ENCODE measurements at regions not wholly inside any gene's neighbourhood (a gene's known extent, or its start where the extent isn't known, plus 50 kb on each side); places are given as distances from the start of the nearest gene placed in this dataset.

DNA sequence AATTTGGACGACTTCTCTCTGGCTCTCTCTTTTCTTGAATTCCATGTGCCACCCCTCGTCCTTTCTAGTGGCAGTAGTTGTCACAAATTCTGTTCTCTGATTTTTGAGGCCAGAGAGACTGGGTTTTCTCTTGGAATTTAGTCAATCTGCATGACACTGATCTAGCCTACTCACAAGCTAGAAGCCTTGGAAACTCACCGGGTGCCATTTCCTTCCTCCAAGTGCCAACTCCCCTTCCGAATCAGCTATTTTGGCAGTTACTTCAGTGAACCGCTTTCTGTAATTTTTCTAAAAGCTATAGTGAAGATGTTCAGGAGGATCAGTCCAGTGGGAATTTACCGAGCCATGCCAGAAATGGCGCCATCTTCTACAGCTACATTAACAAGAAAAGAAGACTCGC, 228.9 kb downstream of the PMP22 start:
- DNase-seq: no peak

DNA sequence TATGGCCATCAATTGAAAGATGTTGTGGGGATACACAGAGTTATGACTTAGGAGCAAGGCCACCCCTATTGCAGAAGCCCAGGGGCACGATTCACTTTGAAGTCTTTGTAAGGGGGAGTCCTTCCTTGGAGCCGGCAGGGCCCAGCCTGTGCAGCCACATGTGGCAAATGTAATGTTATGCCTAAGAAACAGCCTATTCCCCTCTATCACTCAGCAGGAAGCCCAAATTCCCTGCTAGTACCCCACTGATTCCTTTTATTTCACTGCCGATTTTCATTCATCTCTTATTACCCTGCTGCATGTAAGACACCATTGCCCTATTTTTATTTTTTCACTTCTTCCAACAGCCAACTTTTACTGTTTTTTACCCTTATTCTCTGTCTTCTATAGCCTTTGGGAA, 233.2 kb downstream of the PMP22 start:
- no peak for DNase-seq

DNA sequence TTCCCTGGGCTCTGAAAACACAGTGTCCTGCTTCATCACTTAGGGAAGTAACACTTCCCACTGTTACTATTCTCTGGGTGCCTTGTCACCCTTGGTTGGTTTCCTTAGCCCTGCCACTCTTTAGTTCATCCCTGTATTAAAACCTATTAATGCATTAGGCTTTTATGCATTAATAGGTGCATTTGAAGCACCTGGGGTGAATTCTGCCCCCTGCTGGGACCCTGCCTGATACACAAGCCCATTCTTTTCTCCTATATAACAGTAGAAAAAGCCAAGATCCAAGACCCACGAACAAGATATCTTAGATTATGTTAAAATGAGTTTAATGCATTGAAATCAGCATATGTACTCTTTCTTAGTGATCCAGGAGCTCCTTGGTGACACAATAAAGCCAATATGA, 235.7 kb downstream of the PMP22 start:
- DNase-seq: no peak

DNA sequence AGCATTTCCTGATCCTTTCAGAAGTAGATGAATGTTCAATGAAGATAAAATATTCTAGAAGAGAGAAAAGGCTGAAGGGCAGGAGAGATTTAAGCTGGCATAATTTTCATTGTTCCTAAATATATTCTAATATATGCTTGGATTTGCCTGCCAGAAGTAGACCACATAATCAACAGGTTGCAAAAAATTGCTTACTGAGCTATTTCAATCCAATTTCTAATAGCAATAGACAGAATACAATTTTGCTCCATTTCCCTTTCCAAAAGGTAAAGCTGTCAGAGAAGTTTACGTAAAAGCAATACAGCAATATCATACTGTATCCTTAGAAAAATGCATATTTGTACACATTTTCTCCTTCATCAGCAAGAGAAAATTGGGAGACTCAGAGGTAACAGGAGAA, 237.3 kb downstream of the PMP22 start:
- no peak for DNase-seq

DNA sequence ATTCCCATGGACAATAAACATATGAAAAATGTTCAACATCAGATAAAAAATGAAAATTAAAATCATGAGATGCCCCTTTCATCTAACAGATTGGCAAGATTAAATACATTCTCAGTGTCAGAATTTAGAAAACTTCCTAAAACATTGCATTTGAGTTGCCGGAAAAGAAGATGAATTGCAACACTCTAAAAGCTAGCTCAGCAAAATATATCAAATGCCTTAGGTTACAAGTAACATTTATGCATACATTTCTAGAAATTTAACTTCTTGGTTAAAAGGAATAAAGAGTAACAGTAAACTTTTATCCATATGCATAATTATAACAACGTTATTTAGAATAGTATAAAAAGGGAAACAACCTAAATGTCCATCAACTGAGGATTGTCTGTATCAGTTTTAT, 239.0 kb downstream of the PMP22 start:
- DNase-seq: no peak

DNA sequence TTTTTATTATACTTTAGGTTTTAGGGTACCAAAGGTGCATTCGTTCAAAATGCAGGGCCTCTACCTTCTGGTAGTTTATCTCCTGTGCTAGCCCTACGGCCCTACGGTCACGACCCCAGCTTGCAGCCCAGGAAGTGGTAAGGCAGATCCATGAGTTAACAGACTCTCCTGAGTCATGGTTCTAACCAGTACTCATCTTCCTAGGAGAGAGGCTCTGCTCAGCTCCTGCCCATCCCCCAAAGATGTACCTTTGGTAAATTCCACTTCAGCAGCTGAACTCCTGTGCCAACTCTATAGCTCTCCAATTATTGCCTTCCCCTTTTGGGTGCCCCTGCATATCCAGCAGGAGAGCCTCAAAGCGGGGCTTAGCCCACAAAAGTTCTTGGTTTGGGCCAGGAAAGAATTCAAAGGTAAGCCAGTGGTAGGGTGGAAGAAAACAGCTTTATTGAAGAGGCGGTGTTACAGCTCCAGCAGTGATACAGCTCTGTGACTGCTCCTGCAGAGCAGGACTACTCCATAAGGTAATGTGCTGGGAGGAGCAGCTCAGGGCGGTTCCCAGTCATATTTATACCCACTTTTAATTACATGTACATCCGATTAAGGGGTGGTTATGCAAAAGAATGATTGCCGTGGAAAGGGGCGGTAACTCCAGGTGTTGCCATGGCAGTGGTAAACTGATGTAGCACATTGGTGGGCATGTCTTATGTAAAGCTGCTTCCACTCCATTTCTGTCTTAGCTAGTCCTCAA, 241.4 kb downstream of the PMP22 start:
- no peak for DNase-seq

DNA sequence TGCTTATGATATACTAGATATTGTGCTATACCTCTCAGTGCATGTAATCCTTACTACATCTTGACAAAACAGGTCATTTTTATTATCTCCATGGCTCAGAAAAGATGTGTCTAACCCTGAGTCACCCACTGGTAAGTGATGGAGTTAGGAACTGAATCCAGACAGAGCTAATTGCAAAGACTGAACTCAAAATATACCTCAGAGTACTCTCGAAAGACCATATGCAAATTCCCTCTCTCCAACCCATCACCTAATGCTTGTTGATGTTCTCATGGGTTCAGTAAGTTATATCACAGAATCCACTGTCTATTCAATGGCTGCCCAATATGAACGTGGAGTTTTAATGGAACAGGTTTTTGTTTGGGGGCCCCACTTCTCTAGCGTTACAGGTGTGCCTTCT, 246.0 kb downstream of the PMP22 start:
- DNase-seq: no peak

DNA sequence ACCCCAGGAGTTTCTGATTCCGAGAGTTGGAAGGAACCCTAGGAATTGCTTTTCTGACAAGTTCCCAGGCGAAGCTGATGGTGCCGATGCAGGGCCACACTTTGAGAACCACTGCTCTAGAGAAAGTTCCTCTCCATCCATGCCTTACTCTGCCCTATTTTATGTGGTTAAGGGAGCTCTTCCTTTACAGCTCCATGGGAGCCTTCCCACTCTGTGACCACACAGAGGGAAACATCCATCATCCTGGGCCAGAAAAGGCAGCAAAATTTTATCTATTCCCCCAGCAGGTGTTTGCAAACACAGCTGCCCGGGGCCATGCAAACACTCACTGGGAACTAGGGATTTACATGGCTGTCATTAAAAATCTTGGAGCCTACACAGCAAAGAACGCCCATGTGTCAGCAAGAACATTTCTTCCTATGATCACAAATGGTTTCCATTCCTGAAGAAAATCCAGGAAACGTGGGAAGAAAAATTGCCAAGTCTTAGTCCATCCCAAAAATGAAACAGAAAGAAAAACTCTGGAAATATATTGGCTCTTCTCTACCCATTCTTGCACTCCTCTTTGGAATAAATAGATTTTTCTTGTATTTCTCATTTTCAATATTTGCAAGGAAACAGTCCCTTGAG, 252.7 kb downstream of the PMP22 start:
- no peak for DNase-seq

DNA sequence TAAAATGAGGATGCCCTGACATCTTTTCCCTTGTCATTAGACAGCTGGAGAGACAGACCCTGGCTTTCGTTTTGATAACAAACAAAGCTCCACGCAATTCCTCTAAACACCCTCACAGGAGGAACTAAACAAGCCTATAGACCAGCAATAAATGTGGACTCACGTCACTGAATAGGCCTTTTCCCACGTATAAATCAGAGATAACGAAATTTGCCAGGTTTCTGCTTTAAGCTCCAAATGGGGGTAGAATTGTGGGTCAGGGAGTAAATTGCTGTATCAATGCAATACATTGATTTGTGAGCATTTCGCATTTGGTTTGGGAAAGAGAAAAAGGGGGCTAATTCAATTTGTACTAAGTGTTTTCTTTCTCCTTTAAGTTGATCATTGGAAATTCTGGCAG, 256.0 kb downstream of the PMP22 start:
- DNase-seq: no peak

DNA sequence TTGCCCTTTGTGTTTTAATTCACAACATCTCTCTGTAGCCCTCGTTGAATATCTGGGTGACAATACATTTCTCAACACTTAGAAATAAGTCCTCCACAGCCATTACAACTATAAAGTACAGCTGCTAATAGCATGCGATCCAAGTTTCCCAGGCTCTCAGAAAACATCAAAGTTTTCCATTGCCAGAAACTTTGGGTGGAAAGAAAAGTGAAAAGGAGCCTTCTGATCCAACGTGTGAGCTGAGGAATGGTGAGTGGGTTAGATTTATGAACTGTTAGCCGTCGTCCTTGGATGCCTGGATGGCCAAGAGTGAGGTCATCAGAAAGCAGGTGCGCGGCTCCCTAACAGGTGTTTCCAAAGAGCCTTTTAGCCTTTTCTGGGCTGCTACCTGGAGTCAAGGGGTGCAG, 258.0 kb downstream of the PMP22 start:
- no peak for DNase-seq

DNA sequence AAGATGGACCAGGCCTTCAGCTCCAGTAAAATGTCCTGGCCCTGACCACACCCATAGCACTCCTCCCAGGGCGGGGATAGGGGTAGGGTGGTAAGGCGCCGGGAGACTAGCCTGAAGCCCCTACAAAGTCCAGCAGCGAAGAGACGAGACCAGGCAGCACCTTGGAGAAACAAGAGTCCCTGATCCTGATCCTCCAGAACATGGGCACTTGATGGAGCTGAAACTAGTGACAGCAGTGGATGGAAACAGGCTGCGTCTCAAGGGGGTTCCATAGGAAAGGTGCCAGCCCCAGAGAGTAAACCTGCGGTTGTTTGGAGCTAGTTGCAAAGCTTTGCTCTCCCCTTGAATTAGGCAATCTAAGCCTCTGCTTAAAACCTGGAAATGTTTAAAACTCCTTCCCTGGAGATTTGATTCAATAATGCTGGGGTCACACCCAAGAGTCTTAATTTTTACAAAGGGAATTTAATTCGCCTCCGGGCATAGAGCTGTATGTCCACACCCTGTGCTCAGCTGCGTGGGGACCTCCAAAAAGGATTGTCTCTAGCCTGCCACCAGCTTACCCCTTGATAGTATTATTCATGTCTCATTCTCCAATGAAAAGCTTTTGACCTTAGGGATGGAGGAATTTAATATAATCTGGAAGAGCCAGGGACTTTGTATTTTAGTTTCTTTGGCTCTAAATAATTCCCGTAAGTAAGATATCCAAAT, 258.6 kb downstream of the PMP22 start:
- DNase-seq: no peak

DNA sequence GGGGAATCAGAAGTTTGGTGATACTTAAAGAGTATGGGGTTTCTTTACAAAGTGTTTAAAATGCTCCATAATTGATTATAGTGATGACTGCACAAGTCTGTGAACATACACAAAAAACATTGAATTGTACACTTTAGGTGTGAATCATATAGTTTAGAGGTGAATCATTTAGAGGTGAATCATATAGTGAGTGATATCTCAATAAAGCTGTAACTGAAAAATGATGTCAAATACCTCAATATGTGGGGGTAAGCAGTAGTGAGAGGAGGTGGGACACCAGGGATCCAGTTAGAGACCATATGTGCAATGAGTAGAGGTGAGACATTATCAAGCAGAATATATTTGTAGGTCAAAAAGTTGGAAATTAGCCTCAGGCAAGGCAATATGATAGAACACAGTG, 264.5 kb downstream of the PMP22 start:
- DNase-seq: no peak

DNA sequence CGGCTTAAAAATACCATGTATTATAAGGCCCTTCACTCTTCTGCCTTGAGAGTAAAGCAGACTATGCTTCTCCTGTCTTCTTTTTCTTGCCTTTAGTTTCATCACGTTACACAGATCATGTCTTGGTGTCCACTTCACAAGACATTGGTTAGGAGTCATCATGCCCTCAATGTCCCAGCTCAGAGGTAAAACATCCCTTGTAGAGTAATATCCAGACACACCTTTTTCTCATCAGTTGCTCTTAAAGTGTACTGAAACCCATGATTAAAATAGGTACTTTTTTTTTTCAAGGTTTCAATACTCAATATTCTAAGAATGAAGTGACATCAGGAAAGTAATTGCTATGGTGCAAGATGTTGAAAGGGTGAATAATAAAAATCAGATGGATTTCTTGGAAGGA, 267.8 kb downstream of the PMP22 start:
- DNase-seq: no peak

DNA sequence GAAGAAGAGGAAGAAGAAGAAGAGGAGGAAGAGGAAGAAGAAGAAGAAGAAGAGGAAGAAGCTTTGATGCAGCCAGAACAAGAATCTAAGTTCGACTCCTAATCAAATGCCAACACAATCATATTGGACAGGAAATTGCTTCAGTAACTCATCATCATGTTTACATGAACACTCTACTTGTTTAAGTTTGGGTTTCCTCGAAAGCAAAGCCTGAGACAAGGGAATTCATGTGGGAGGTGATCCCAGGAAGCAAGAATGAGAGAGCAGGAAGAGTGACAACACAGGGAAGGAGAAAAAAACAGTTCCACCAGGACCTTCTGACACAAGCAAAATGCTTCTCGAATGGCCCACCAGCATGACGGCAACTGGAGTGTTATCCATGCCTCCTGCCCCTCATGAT, 279.0 kb downstream of the PMP22 start:
- no peak for DNase-seq

DNA sequence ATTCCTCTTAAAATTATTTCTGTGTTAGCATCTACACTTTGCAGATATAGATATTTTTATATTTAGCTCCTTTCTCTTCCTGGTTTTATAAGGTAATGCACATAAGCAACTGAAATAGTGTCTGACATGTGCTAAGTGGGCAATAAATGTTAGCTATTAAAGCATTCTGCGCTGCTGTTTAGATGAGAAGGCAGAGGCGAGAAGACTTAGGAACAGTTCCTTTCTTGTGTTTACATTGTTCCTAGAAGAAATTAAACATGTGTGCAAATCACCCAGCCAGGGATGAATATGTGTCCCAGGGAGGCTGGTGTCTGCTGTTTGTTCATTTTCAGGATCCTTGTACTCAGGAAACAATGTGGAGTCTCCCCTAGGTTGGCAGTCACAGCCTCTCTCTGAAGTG, 292.3 kb downstream of the PMP22 start:
- no peak for DNase-seq

DNA sequence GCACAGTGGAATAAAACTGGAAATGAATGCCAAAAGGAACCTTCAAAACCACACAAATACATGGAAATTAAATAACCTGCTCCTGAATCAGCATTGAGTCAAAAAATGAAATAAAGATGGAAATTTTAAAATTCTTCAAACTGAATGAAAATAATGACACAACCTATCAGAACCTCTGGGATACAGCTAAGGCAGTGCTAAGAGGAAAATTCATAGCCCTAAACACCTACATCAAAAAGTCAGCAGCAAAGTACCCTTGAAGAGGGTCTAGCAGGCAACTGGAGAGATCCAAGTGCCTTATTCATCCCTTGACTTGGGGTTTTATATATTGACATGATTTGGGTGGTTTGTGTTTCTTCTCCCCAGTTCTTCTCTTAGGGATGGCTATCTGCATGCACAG, 294.1 kb downstream of the PMP22 start:
- DNase-seq: no peak

DNA sequence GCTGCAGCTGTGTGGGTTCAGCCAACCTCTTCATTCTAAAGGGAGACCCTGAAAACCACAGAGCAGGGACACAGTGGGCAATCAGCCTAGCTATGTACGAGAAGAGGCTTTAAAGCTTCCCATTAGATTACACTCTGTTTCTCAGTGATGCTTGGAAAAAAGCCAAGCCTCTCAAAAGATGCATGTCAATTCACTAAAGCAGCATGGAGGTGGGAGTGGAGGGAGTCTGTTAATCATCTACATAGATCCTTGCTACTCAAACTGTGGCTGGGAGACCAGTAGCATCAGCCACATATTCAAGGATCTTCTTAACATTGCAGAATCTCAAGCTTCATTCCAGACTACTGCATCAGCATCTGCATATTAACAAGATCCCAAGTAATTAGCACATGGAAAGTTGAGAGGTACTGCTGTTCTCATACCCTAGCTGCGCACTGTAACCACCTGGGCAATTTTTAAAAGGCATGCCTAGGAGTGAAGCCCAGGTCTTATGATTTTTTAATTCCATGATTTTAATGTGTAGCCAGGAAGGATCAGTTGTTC, 305.9 kb downstream of the PMP22 start:
- no peak for DNase-seq

DNA sequence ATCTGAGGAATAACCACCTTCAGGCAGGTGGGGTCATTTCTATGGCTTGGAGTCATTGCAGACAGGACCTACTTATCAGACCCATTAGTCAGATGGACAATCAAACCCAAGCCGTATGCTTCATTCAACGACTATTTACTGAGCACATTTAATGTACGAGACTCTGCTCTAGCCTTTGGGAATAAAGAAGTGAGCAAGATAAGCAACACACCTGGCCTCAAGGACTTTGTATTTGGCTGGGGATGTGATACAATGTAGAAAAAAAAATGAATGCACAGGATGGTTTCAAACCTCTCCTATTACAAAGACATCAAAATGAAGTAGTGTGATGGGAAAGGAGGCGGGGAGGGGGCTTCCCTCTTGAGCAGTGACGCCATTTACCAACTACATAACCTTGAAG, 311.7 kb downstream of the PMP22 start:
- no peak for DNase-seq

DNA sequence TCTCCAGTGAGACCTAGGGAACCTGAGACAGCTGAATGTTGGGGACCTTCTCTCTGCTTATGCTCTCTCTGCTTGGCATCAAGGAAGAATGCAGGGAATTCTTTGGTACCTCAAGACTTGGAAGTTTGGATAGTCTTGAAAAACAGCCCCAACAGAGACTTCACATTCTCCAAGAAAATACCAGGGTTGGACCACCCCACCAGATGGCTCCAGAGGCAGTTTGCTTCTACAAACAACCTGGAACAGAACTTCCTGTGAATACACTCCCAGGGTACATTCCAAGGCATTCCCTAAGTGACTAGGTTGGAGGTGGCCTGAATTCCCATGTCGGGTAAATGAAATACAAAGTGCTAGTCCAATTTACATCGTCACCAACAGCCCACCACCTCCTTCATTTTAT, 314.4 kb downstream of the PMP22 start:
- DNase-seq: no peak

DNA sequence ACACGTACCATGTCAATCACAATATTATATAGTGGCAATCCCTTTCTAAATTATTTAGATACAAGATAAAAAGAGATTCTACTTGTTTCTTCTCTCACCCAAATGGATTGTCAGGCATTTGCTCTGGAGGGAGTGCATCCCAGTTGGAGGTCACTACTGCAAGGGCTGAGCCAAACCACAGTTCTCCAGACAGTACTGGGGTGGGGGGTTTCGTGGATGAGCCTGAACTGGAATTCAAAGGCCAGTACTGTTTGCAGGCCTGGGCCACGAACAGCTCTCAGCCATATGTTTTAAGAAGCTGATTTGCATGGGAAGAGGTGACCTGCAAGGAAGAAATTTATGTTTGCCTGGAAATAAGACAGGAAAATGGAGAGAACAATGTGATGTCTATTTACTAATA, 314.9 kb downstream of the PMP22 start:
- no peak for DNase-seq

DNA sequence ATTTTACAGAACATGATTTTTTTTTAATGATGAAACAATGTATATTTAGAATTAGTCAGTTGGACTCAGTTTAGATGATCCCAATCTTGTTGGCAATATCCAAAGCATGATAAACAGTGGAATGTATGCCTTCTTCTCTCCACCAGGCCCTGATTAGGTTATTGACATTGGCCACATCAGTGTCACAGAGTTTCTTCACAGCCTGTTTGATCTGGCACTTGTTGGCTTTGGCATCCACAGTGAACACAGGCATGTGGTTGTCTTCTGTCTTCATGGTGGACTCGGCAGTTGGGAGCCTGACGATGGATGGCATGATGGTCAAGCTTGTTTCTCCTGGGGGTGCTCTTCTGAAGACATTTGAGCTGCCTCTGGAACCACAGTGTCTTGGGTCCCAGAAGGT, 317.5 kb downstream of the PMP22 start:
- no peak for DNase-seq

DNA sequence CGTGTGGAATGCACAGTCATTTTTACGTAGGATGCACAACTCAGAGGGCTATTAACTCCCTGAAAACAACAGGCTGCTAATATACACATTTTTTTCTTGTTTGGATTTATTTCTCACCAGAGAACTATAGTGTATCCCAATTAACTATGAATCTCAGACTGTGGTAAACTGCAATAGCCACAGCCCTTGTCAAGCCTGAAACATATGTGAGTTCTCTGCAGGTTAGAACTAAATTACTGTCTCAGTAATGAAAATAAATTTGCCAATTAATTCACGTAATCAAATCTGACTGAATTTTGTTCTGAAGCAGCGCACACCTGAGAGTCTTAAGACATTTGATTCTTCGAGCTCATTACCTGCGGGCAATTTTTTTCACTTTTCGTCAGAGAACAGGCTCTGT, 318.6 kb downstream of the PMP22 start:
- DNase-seq: no peak

DNA sequence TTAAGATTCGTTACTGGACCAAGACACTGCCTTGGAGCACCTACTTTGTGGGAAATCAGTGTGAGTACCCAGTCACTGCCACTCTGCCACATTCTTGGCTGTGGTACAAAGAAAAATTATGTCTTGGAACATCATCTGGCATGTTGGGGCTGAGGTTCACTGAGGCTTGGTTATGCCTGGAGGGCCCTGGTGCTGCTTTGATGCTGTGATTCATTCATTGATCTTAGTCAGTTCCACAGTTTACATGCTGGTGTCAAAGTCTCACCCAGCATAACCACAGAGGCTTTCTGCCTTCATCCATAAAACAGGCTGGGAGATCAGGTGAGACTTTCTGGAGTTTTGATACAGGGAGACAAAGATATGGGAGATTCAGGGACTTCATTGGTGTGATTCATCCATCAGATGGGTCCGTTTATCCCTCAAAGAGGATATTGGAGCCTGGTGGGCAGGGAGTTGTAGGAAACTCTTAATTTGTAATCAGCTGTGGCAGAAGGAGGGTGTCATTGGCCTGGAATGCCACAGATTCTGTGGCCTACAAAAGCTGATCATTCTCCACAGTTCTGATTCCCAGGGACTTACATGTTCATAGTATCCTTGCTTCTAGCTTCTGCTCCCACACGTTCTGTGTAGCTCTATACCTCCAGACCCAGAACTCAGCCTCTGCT, 322.5 kb downstream of the PMP22 start:
- no peak for DNase-seq

DNA sequence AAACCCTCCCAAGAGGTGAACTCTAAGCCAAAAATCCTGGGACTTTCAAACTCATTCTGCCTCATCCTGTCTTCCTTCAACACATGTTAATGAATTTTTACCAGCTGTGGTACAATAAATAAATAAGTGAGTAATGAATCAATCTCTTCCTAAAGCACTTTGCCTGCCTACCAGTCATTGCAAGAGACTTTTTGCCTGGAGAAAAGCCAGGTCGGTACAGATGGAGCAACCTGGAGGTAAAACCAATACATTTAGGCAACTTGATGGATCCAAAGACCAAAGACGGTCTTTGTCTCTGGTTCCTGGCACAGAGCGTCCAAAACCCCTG, 324.2 kb downstream of the PMP22 start:
- no peak for DNase-seq

Data from activated CD4-positive, alpha-beta T cell treated with anti-CD3 and anti-CD28 coated beads for 48 hours (primary cell).